Right lobe of liver (tissue), 6 donors: ENCODE measurements at regions not wholly inside any gene's neighbourhood (a gene's known extent, or its start where the extent isn't known, plus 50 kb on each side); places are given as distances from the start of the nearest gene placed in this dataset.

Source experiments
- ATAC-seq, 4 donors: fragments of 200-7000 bp; cut with Tn5 transposase; one replicate each; pipeline ENCODE4 v1.9.1; 2020; ENCODE audit warnings: mild to moderate bottlenecking in 4 of 4, moderate library complexity in 4 of 4
- DNase-seq, 3 donors: peaks; one replicate each; pipeline ENCODE4 v3.0.0-alpha.2; 2020
- H3K27ac ChIP-seq, 3 donors: fragments of 200-600 bp; one replicate each; pipeline ENCODE4 v1.8.0; 2022
- H3K27me3 ChIP-seq, 2 donors: fragments of 200-600 bp; one replicate each; pipeline ENCODE4 v1.8.0; 2022
- H3K36me3 ChIP-seq, 4 donors: fragments of 200-600 bp; sonication (generic) in 1 of 4; one replicate each; pipeline versions ENCODE4 v1.5.1 to v1.8.0; 2017 to 2022; ENCODE audit warnings: control low read depth in 1 of 4
- H3K4me1 ChIP-seq, 4 donors: fragments of 200-600 bp; sonication (generic) in 1 of 4; one replicate each; pipeline versions ENCODE4 v1.5.1 to v1.8.0; 2017 to 2022; ENCODE audit warnings: control low read depth in 1 of 4
- H3K4me3 ChIP-seq, 3 donors: fragments of 200-600 bp; one replicate each; pipeline ENCODE4 v1.8.0; 2022
- H3K9me3 ChIP-seq, 4 donors: fragments of 200-600 bp; sonication (generic) in 1 of 4; one replicate each; pipeline versions ENCODE4 v1.5.1 to v1.8.0; 2017 to 2022; ENCODE audit warnings: control low read depth in 1 of 4
- POLR2A ChIP-seq: fragments of 450-650 bp; IDR thresholded peaks from one replicate; pipeline ENCODE4 v1.6.1; 2017; ENCODE audit warnings: antibody characterized with exemption, mild to moderate bottlenecking
- WGBS: methylation state at CpG from one replicate; pipeline ENCODE4 v1.1.6; 2018; ENCODE audit warnings: low coverage, low lambda C conversion rate; ENCODE audit not compliant: insufficient coverage; ENCODE audit errors: missing lambda C conversion rate; 5-methylcytosine and 5-hydroxymethylcytosine counted together
- intact Hi-C, 2 donors: fragments of 100-400 bp; cut with DNase I; formaldehyde crosslinking; loops; one replicate each; pipeline versions ENCODE4 v1.11.2 to v1.14.1; 2022
- TF ChIP-seq, protein P1 (sequence below), 4 donors: fragments of 200-600 bp in 3 of 4; fragments of 450-650 bp in 1 of 4; IDR thresholded peaks; one replicate each; pipeline versions ENCODE4 v1.5.1 to v1.8.0; 2016 to 2022; ENCODE audit warnings: antibody characterized with exemption in 4 of 4, mild to moderate bottlenecking in 2 of 4
- donor health status: DM: no; HTN: yes; CAD: no.
- donor health status: DM: no; HTN: no; CAD: no.
- donor health status: DM: no; HTN: no; CAD: no.
- donor health status: DM: no; HTN: yes; CAD: no.
- donor health status: DM: no; HTN: yes; CAD: no.

DNA sequence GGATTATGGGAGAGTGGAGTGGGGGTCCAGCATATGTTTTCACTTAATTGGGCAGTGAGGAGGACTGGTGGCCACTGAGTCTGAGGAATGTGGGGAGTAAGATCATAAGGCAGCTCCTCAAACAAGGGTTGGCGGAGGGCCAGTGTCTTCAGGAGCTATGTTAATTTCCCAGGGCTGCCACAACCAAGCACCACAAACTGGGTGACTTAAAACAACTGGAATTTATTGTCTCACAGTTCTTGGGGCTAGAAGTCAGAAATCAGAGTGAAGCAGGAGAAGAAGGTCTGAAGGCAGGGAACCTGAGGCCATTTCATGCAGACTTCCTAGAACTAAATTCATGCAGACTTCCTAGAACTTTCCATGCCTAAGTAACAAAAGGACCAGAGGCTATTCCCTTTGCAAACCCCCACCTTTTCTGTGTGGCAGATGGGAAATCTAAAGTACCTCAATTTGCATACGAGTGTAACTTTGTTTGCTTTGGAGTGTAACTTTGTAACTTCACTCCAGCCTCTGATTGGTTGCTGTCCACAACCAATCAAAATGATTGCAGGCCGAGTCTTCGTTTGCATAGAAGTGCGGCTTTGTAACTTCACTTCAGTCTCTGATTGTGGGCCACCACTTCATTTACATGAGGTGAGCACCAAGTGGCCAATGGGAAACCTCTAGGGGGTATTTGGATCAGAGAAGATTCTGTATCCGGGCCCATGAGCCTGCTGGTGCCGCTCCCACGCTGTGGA is 50.5 kb upstream of the ZBED5 start:
- H3K36me3 ChIP-seq = no peaks in the 10 kb centered on the region
- TF ChIP-seq, protein P1, sequence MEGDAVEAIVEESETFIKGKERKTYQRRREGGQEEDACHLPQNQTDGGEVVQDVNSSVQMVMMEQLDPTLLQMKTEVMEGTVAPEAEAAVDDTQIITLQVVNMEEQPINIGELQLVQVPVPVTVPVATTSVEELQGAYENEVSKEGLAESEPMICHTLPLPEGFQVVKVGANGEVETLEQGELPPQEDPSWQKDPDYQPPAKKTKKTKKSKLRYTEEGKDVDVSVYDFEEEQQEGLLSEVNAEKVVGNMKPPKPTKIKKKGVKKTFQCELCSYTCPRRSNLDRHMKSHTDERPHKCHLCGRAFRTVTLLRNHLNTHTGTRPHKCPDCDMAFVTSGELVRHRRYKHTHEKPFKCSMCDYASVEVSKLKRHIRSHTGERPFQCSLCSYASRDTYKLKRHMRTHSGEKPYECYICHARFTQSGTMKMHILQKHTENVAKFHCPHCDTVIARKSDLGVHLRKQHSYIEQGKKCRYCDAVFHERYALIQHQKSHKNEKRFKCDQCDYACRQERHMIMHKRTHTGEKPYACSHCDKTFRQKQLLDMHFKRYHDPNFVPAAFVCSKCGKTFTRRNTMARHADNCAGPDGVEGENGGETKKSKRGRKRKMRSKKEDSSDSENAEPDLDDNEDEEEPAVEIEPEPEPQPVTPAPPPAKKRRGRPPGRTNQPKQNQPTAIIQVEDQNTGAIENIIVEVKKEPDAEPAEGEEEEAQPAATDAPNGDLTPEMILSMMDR (IDR thresholded peaks at IDR 0.05) = no peak
- TF ChIP-seq POLR2A = no peak
- ATAC-seq = no peak
- no peak overlapping the region for H3K27ac ChIP-seq
- no peak for DNase-seq
- no peaks in the 10 kb centered on the region for H3K4me1 ChIP-seq
- intact Hi-C loops = no loop called here
- H3K4me3 ChIP-seq = no peak overlapping the region
- H3K9me3 ChIP-seq = no peaks in the 10 kb centered on the region
- WGBS = 81% methylated on average over 5 of the region's 8 CpGs
- H3K27me3 ChIP-seq = no peaks in the 10 kb centered on the region
